Hypothalamus (tissue), 51 donors: ENCODE measurements at regions not wholly inside any gene's neighbourhood (a gene's known extent, or its start where the extent isn't known, plus 50 kb on each side); places are given as distances from the start of the nearest gene placed in this dataset.
"Not testable (repeated sequence)": the region's sequence is repeated elsewhere in the genome, so short reads cannot be mapped to it uniquely, and the experiment has no call there.

Experiments
- DNase-seq, 51 donors: peaks; one replicate each; lab custom pipeline; 2025; lab: John Stamatoyannopoulos, UW

- no peak for DNase-seq
These were observed 67.9 kb downstream of the TBX3 start for GRCh38 chr12:114616081-114616480.

GRCh38 chr12:114614040-114614439 is 69.9 kb downstream of the TBX3 start:
- DNase-seq: no peak

- no peak for DNase-seq
These were observed 71.9 kb downstream of the TBX3 start for GRCh38 chr12:114612062-114612461.

- no peak for DNase-seq
These were observed 72.6 kb downstream of the TBX3 start for GRCh38 chr12:114611145-114612018.

DNA sequence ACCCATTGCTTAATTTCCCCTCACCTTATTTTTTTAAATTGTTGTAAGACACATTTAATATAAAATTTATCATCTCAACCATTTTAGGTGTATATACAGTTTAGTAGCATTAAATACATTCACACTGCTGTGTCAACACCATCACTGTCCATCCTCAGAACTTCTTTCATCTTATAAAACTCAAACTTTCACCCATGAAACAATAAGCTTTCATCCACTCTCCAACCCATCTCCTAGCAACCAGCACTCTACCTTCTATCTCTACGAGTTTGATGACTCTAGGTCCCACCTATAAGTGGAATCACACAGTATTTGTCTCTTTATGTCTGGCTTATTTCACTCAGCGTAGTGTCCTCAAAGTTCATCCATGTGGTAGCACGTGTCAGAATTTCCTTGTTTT is 75.5 kb downstream of the TBX3 start:
- DNase-seq: no peak

DNA sequence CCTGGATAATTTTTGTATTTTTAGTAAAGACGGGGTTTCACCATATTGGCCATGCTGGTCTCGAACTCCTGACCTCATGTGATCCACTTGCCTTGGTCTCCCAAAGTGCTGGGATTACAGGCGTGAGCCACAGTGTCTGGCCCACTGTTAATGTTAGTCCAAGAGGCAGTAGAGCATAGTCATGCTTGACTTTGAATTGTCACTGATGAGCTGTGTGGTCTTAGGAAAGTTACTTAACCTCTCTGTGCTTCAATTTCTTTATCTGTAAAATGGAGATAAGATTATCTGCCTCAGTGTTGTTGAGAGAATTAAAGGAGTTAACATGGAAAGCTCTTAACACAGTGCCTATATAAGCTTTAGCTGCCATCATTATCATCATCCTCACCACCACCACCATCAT is 78.1 kb downstream of the TBX3 start:
- no peak for DNase-seq

- DNase-seq: no peak
These were observed 79.4 kb downstream of the TBX3 start for GRCh38 chr12:114604606-114605005.

GRCh38 chr12:114600584-114600983 is 83.4 kb downstream of the TBX3 start:
- DNase-seq: not testable (repeated sequence)

GRCh38 chr12:114598111-114598510 is 85.9 kb downstream of the TBX3 start:
- DNase-seq: no peak

- DNase-seq: no peak
These were observed 91.0 kb downstream of the TBX3 start for GRCh38 chr12:114592946-114593345.

GRCh38 chr12:114588061-114588460 is 95.9 kb downstream of the TBX3 start:
- no peak for DNase-seq

DNA sequence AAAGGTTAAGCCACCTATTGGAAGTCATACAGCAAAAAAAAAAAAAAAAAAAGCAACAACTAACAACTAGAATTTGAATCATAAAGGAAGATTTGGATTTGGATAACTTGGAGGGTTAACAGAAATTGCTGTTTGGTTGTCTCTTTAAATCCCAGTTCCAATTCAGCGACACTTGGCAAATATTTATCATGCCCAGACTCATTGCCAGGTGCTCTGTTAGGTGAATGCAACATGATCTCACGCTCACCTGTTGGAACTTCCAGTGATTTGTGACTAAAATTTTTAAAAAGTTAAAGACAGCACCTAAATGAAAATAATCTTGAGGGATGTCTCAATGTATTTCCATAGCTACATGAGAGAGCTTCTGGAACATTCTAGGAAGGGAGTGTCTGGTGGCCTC is 103.7 kb downstream of the TBX3 start:
- DNase-seq: no peak

GRCh38 chr12:114579389-114579788 is 104.6 kb downstream of the TBX3 start:
- no peak for DNase-seq

DNA sequence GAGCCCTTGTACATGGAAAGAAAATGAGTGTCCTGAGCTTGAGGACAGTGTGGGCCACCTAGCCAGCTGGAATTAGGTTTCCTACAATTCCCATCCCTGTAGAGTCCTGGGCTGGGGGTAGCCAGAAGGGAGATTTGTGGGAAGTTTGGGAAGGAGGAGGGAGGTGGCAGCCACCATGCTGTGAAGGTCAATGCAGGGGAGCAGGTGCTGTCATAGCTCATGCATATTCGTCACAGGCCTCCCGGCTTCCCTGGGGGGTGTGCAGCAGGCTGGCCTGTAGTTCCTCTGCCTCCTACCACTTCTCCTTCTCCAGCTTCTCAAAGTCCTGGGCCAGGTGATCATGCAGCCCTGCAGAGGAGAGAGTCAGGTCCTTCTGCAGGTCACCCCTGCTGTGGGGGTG is 121.3 kb downstream of the TBX3 start:
- DNase-seq: no peak

- no peak for DNase-seq
These were observed 128.5 kb downstream of the TBX3 start for GRCh38 chr12:114555451-114555850.

DNA sequence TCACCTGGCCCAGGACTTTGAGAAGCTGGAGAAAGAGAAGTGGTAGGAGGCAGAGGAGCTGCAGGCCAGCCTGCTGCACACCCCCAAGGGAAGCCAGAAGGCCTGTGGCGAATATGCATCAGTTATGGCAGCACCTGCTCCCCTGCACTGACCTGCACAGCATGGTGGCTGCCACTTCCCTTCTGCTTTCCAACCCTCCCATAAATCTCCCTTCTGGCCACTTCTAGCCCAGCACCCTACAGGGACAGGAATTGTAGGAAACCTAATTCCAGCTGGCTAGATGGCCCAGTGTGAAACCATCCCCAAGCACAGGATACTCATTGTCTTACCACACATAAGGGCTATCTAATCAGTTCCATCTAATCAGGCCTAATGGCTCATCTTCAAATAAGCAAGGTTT is 136.3 kb downstream of the TBX3 start:
- DNase-seq: no peak

DNA sequence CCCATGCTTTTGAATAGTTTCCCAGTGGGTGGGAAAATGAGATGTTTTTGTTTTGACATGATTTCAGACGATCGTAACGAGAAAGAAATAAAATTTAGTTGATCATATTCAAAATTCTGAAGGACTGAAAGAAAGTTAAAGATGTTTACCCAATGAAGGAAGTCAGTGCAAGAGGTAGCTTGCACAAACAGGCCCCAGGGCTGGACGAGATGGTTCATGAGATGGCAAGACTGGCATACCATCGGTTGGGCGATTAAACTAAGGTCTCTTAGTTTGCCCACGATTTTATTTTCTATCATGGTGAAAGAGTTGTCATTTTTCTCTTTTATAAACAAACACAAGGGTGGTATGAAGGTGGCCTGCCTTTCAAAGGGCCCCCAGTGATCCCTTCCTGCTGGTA is 124.5 kb upstream of the TBX5 start:
- no peak for DNase-seq

DNA sequence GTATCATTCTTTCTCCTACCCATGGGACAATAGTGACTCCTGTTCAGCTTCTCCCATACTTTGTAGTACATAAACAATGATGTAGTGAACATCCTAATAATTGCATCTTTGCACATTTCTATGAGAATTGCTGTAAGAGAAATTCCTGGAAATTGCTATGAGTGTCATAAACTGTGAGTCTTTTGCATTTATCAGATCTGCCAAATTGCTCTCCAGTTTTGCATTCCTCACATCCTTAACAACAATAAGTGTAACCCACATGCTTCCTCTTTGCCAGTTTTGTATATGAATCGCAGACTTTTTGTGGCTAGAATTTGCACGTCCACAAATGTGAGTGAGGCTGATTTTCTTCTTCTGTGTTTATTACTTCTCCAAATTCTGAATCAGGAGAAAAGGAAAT is 124.0 kb upstream of the TBX5 start:
- no peak for DNase-seq

GRCh38 chr12:114528766-114529165 is 122.8 kb upstream of the TBX5 start:
- no peak for DNase-seq

GRCh38 chr12:114521160-114521559 is 115.2 kb upstream of the TBX5 start:
- not testable (repeated sequence) for DNase-seq

GRCh38 chr12:114512351-114512750 is 106.4 kb upstream of the TBX5 start:
- no peak for DNase-seq

- peak in 44 of 51 donors; percentile 1 to 75 (median 40) for DNase-seq
These were observed 102.7 kb upstream of the TBX5 start for GRCh38 chr12:114508529-114509129.
